ENCODE measurements at regions not wholly inside any gene's neighbourhood (a gene's known extent, or its start where the extent isn't known, plus 50 kb on each side); places are given as distances from the start of the nearest gene placed in this dataset.

DNA sequence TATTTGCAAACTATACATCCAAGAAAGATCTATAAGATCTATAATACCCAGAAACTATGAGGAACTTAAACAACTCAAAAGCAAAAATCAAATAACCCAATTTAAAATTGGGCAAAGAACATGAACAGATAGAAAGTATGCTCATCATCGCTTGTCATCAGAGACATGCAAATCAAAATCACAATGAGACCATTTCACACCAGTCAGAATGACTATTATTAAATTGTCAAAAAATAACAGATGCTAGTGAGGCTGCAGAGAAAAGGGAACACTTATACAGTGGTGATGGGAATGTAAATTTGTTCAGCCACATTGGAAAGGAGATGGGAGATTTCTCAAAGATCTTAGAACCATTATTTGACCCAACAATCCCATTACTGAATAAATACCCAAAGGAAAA lies 1451.7 kb upstream of the ADGRL3 start:
- no peak for TF ChIP-seq GATA2 (IDR thresholded peaks at IDR 0.05; ENCODE audit: low read depth, low read length)
- TF ChIP-seq GATA3 (IDR thresholded peaks at IDR 0.05; ENCODE audit: low read depth, low read length): no peak
